H1 (cell line): ENCODE measurements at regions not wholly inside any gene's neighbourhood (a gene's known extent, or its start where the extent isn't known, plus 50 kb on each side); places are given as distances from the start of the nearest gene placed in this dataset.

Source experiments
- CTCF ChIA-PET: fragments of 300-600 bp; sonication (Branson Sonifier 250); formaldehyde crosslinking; loops from one replicate; lab custom pipeline; 2021; ENCODE audit not compliant: partially characterized antibody; lab: Charles Lee
- POLR2A ChIA-PET: fragments of 300-600 bp; sonication (Branson Sonifier 250); formaldehyde crosslinking; loops from one replicate; lab custom pipeline; 2021; ENCODE audit warnings: inconsistent platforms; ENCODE audit not compliant: partially characterized antibody; lab: Charles Lee
- DNase-seq, 2 experiments: peaks; one replicate each; pipeline versions ENCODE4 v3.0.0 to v3.0.0-alpha.2; 2010 to 2022; ENCODE audit warnings: low spot score in 2 of 2, low read depth in 1 of 2, mixed read lengths in 1 of 2
- FAIRE-seq: peaks from 2 replicates; lab custom pipeline; 2011; peaks lifted over from hg19 to GRCh38; lab: Jason Lieb, UNC
- H2AFZ ChIP-seq: 2 replicates; pipeline ENCODE4 v1.8.1; 2012; ENCODE audit warnings: low read length, inconsistent platforms
- H2AK5ac ChIP-seq: 2 replicates; pipeline ENCODE4 v1.6.1; 2013; ENCODE audit warnings: low read depth, low read length
- H2BK120ac ChIP-seq: replicated peaks from 2 replicates; pipeline ENCODE3; 2013; ENCODE audit warnings: low read depth, low read length, inconsistent platforms
- H2BK12ac ChIP-seq: 2 replicates; pipeline ENCODE4 v1.6.1; 2013; ENCODE audit warnings: low read depth, low read length
- H2BK15ac ChIP-seq: 2 replicates; pipeline ENCODE4 v1.6.1; 2013; ENCODE audit warnings: low read length
- H2BK20ac ChIP-seq: 2 replicates; pipeline ENCODE4 v1.6.1; 2013; ENCODE audit warnings: low read length
- H2BK5ac ChIP-seq: 2 replicates; pipeline ENCODE4 v1.6.1; 2013; ENCODE audit warnings: low read depth, low read length
- H3K14ac ChIP-seq: 2 replicates; pipeline ENCODE4 v1.6.1; 2013; ENCODE audit warnings: inconsistent platforms; ENCODE audit not compliant: insufficient read length
- H3K18ac ChIP-seq: 2 replicates; pipeline ENCODE4 v1.6.1; 2013; ENCODE audit warnings: low read length; ENCODE audit errors: extremely low read depth
- H3K23ac ChIP-seq: 2 replicates; pipeline ENCODE4 v1.6.1; 2013; ENCODE audit warnings: inconsistent platforms; ENCODE audit not compliant: insufficient read length
- H3K23me2 ChIP-seq: 2 replicates; pipeline ENCODE4 v1.6.1; 2013; ENCODE audit warnings: low read depth, low read length
- H3K27ac ChIP-seq: 2 replicates; pipeline ENCODE4 v1.6.1; 2011; ENCODE audit warnings: low read depth, low read length, inconsistent platforms
- H3K27me3 ChIP-seq, 4 experiments: replicated peaks in 1 of 4; 1 replicate in 1 of 4; 2 replicates in 3 of 4; pipeline versions ENCODE4 v1.6.1 to v1.8.1; 2011 to 2013; ENCODE audit warnings: low read length in 3 of 4, mild to moderate bottlenecking in 3 of 4, inconsistent platforms in 2 of 4, mixed read lengths in 2 of 4, moderate library complexity in 1 of 4; ENCODE audit not compliant: control insufficient read depth in 3 of 4, insufficient read depth in 3 of 4; ENCODE audit errors: extremely low read depth in 1 of 4
- H3K36me3 ChIP-seq, 4 experiments: 2 replicates each; pipeline versions ENCODE4 v1.6.1 to v1.8.1; 2011 to 2013; ENCODE audit warnings: mild to moderate bottlenecking in 4 of 4, low read length in 3 of 4, moderate library complexity in 2 of 4, control low read depth in 1 of 4, inconsistent platforms in 1 of 4; ENCODE audit not compliant: insufficient read depth in 4 of 4, control insufficient read depth in 2 of 4
- H3K4ac ChIP-seq: replicated peaks from 2 replicates; pipeline ENCODE3; 2013; ENCODE audit warnings: low read length, low read depth, mixed read lengths, inconsistent platforms; ENCODE audit not compliant: insufficient read length
- H3K4me1 ChIP-seq, 4 experiments: replicated peaks in 1 of 4; 1 replicate in 1 of 4; 2 replicates in 3 of 4; pipeline versions ENCODE4 v1.6.1 to v1.8.1; 2011 to 2013; ENCODE audit warnings: low read length in 3 of 4, inconsistent platforms in 2 of 4, mixed read lengths in 1 of 4; ENCODE audit not compliant: insufficient read depth in 4 of 4, control insufficient read depth in 3 of 4
- H3K4me2 ChIP-seq, 2 experiments: 2 replicates each; pipeline versions ENCODE4 v1.6.1 to v1.8.1; 2011 to 2013; ENCODE audit warnings: low read depth in 2 of 2, low read length in 2 of 2, control low read depth in 1 of 2, inconsistent platforms in 1 of 2, mild to moderate bottlenecking in 1 of 2; ENCODE audit not compliant: insufficient read depth in 1 of 2
- H3K4me3 ChIP-seq, 4 experiments: fragments of 200-600, 300-600 bp in 1 of 4; sonication (generic), shearing (Covaris generic), sonication (Bioruptor Twin) in 1 of 4; 2 replicates each; pipeline versions ENCODE4 v1.5.1 to v1.8.1; 2011 to 2016; ENCODE audit warnings: low read length in 4 of 4, low read depth in 3 of 4, control low read depth in 2 of 4, inconsistent platforms in 2 of 4, mild to moderate bottlenecking in 2 of 4, mixed read lengths in 1 of 4, moderate library complexity in 1 of 4; ENCODE audit not compliant: insufficient read depth in 2 of 4; ENCODE audit errors: extremely low read depth in 1 of 4
- H3K56ac ChIP-seq: replicated peaks from 2 replicates; pipeline ENCODE3; 2013; ENCODE audit warnings: low read depth, mild to moderate bottlenecking, mixed read lengths, low read length, inconsistent platforms; ENCODE audit not compliant: insufficient read length
- H3K79me1 ChIP-seq: 2 replicates; pipeline ENCODE4 v1.6.1; 2013; ENCODE audit warnings: low read depth, low read length, control low read depth
- H3K79me2 ChIP-seq, 2 experiments: 2 replicates each; pipeline versions ENCODE4 v1.6.1 to v1.8.1; 2012 to 2013; ENCODE audit warnings: low read length in 2 of 2, mild to moderate bottlenecking in 2 of 2, inconsistent platforms in 1 of 2; ENCODE audit not compliant: insufficient read depth in 2 of 2, control insufficient read depth in 1 of 2
- H3K9ac ChIP-seq, 4 experiments: replicated peaks in 1 of 4; 1 replicate in 1 of 4; 2 replicates in 3 of 4; pipeline versions ENCODE4 v1.6.1 to v1.8.1; 2011 to 2013; ENCODE audit warnings: low read depth in 3 of 4, low read length in 3 of 4, control low read depth in 2 of 4, mild to moderate bottlenecking in 2 of 4, moderate library complexity in 2 of 4, inconsistent platforms in 1 of 4; ENCODE audit errors: extremely low read depth in 1 of 4
- H3K9me3 ChIP-seq, 2 experiments: 2 replicates each; pipeline versions ENCODE4 v1.6.1 to v1.8.1; 2012 to 2013; ENCODE audit warnings: mild to moderate bottlenecking in 2 of 2, moderate library complexity in 2 of 2, control low read depth in 1 of 2, inconsistent platforms in 1 of 2, low read depth in 1 of 2, low read length in 1 of 2, mixed read lengths in 1 of 2; ENCODE audit not compliant: insufficient read depth in 2 of 2
- H4K20me1 ChIP-seq, 2 experiments: replicated peaks in 1 of 2; 2 replicates each; pipeline versions ENCODE3 to v1.8.1; 2011 to 2013; ENCODE audit warnings: inconsistent platforms in 2 of 2, low read length in 2 of 2, mild to moderate bottlenecking in 1 of 2; ENCODE audit not compliant: insufficient read depth in 2 of 2, control insufficient read depth in 1 of 2
- H4K5ac ChIP-seq: 2 replicates; pipeline ENCODE4 v1.6.1; 2013; ENCODE audit warnings: low read length, low read depth, mixed read lengths, inconsistent platforms; ENCODE audit not compliant: insufficient read length
- H4K8ac ChIP-seq: 2 replicates; pipeline ENCODE4 v1.8.0; 2013; ENCODE audit warnings: mild to moderate bottlenecking, moderate library complexity, low read length, inconsistent platforms; ENCODE audit not compliant: insufficient read depth; ENCODE audit errors: extremely low read depth
- H4K91ac ChIP-seq: replicated peaks from 2 replicates; pipeline ENCODE3; 2013; ENCODE audit warnings: low read length, mixed read lengths, inconsistent platforms; ENCODE audit not compliant: insufficient read length
- ASH2L ChIP-seq: fragments of 200-600, 300-600 bp; sonication (generic); IDR thresholded peaks from one replicate; pipeline ENCODE4 v1.7.1; 2017; ENCODE audit warnings: low read length
- CEBPB ChIP-seq: IDR thresholded peaks from 2 replicates; pipeline ENCODE4 v1.6.1; 2012; ENCODE audit warnings: low read depth, low read length
- CREB1 ChIP-seq: IDR thresholded peaks from 2 replicates; pipeline ENCODE4 v1.6.1; 2012; ENCODE audit warnings: inconsistent platforms
- HDAC2 ChIP-seq, 2 experiments: fragments of 300-600 bp in 1 of 2; sonication (generic) in 1 of 2; IDR thresholded peaks; 2 replicates each; pipeline ENCODE4 v1.6.1; 2011 to 2012; ENCODE audit warnings: low read depth in 2 of 2, low read length in 2 of 2, mild to moderate bottlenecking in 2 of 2, moderate library complexity in 2 of 2, borderline replicate concordance in 1 of 2, inconsistent platforms in 1 of 2
- KDM4A ChIP-seq: IDR thresholded peaks from one replicate; pipeline ENCODE4 v1.7.1; 2012; ENCODE audit warnings: low read depth, mild to moderate bottlenecking, moderate library complexity, low read length, inconsistent platforms; ENCODE audit not compliant: severe bottlenecking
- NRF1 ChIP-seq: IDR thresholded peaks from 2 replicates; pipeline ENCODE4 v1.6.1; 2011; ENCODE audit warnings: mild to moderate bottlenecking, low read depth, low read length, improper control_type of control experiment
- POLR2A ChIP-seq, 2 experiments: IDR thresholded peaks; 1 replicate in 1 of 2; 2 replicates in 1 of 2; pipeline ENCODE4 v1.6.1; 2011; ENCODE audit warnings: low read depth in 2 of 2, low read length in 2 of 2, mild to moderate bottlenecking in 2 of 2; ENCODE audit errors: control extremely low read depth in 1 of 2
- RXRA ChIP-seq: IDR thresholded peaks from 2 replicates; pipeline ENCODE4 v1.6.1; 2011; ENCODE audit warnings: low read depth, mild to moderate bottlenecking, low read length, moderate library complexity; ENCODE audit not compliant: insufficient read depth
- SP1 ChIP-seq: IDR thresholded peaks from 2 replicates; pipeline ENCODE4 v1.6.1; 2011; ENCODE audit warnings: low read depth, low read length
- YY1 ChIP-seq: IDR thresholded peaks from 2 replicates; pipeline ENCODE4 v1.6.1; 2011; ENCODE audit warnings: low read depth, mild to moderate bottlenecking, low read length
- WGBS, 2 experiments: shearing (Covaris generic) in 1 of 2; methylation state at CpG; one replicate each; pipeline versions ENCODE4 v1.1.6 to v1.1.7; 2013 to 2015; ENCODE audit warnings: low lambda C conversion rate in 2 of 2, mixed read lengths in 2 of 2, inconsistent platforms in 1 of 2, low coverage in 1 of 2, missing lambda C conversion rate in 1 of 2; ENCODE audit not compliant: insufficient replicate concordance in 2 of 2, insufficient coverage in 1 of 2, insufficient read length in 1 of 2; ENCODE audit errors: extremely low coverage in 1 of 2, missing lambda C conversion rate in 1 of 2; 5-methylcytosine and 5-hydroxymethylcytosine counted together
- TF ChIP-seq, protein P1 (sequence below): IDR thresholded peaks from 2 replicates; pipeline ENCODE4 v1.6.1; 2012; ENCODE audit warnings: inconsistent platforms

GRCh38 chr10:57023626-57024025 is 662.6 kb upstream of the ZWINT start:
- Histone ChIP-seq H3K9ac (no peak overlapping the region), H3K4me2 (no peak overlapping the region), H2BK5ac (no peak overlapping the region), H3K9me3 (no peaks in the 10 kb centered on the region), H2AK5ac (no peak overlapping the region), H2BK20ac (no peak overlapping the region), H3K23me2 (no peaks in the 10 kb centered on the region), H4K91ac (no peak overlapping the region), H3K79me1 (no peaks in the 10 kb centered on the region), H3K14ac (no peak overlapping the region), H2AFZ (no peak overlapping the region), H3K4me3 (no peak overlapping the region), H2BK12ac (no peak overlapping the region), H2BK15ac (no peak overlapping the region), H3K23ac (no peak overlapping the region), H3K4me1 (no peaks in the 10 kb centered on the region), H2BK120ac (no peak overlapping the region), H3K27ac (no peak overlapping the region), H3K79me2 (no peaks in the 10 kb centered on the region), H3K56ac (no peak overlapping the region), H3K36me3 (no peaks in the 10 kb centered on the region), H4K5ac (no peak overlapping the region), H3K4ac (no peak overlapping the region), H4K20me1 (no peaks in the 10 kb centered on the region), H4K8ac (no peak overlapping the region), H3K27me3 (no peaks in the 10 kb centered on the region), H3K18ac (no peak overlapping the region)
- ChIA-PET CTCF (interaction anchor here (1.0 kb wide), 1 partner anchor 13 kb away, joined by 3 read pairs; no protein-coding TSS in a partner anchor), POLR2A (no interaction called here)
- DNase-seq (no peak), FAIRE-seq (no peak)
- 100% methylated on average over 1 of the region's 1 CpG; no CpG with 5 or more reads in 1 of the 2 experiments for whole genome bisulfite sequencing, 2 experiments
- TF ChIP-seq ASH2L, result no peak
- no peak for TF ChIP-seq RXRA
- TF ChIP-seq CREB1, result no peak
- no peak for TF ChIP-seq NRF1
- TF ChIP-seq KDM4A, result no peak
- no peak for TF ChIP-seq POLR2A (IDR thresholded peaks at IDR 0.05; ENCODE audit: control extremely low read depth in 1 of 2, low read depth in 2 of 2, low read length in 2 of 2)
- TF ChIP-seq SP1, result no peak
- no peak for TF ChIP-seq HDAC2 (IDR thresholded peaks at IDR 0.05; ENCODE audit: borderline replicate concordance in 1 of 2, low read depth in 2 of 2, low read length in 2 of 2)
- no peak for TF ChIP-seq CEBPB
- TF ChIP-seq YY1, result no peak
- TF ChIP-seq, protein P1, sequence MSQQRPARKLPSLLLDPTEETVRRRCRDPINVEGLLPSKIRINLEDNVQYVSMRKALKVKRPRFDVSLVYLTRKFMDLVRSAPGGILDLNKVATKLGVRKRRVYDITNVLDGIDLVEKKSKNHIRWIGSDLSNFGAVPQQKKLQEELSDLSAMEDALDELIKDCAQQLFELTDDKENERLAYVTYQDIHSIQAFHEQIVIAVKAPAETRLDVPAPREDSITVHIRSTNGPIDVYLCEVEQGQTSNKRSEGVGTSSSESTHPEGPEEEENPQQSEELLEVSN, result no peak
